HL-60 (cell line): ENCODE measurements at regions not wholly inside any gene's neighbourhood (a gene's known extent, or its start where the extent isn't known, plus 50 kb on each side); places are given as distances from the start of the nearest gene placed in this dataset.

Source experiments
- CTCF ChIP-seq: IDR thresholded peaks from one replicate; pipeline ENCODE4 v1.5.1; 2011; ENCODE audit warnings: low read length, control low read depth, inconsistent platforms; ENCODE audit not compliant: insufficient read depth
- POLR2AphosphoS5 ChIP-seq: IDR thresholded peaks from 2 replicates; pipeline ENCODE4 v1.6.1; 2012; ENCODE audit warnings: low read depth
- REST ChIP-seq: IDR thresholded peaks from 2 replicates; pipeline ENCODE4 v1.6.1; 2012; ENCODE audit warnings: low read depth; ENCODE audit not compliant: insufficient replicate concordance

- no peak for TF ChIP-seq CTCF
- TF ChIP-seq POLR2AphosphoS5: no peak
- no peak for TF ChIP-seq REST
Observed at GRCh38 chr2:224158061-224158460, 119.0 kb upstream of the SERPINE2 start.
